ENCODE measurements at regions not wholly inside any gene's neighbourhood (a gene's known extent, or its start where the extent isn't known, plus 50 kb on each side); places are given as distances from the start of the nearest gene placed in this dataset.
"Not testable (repeated sequence)": the region's sequence is repeated elsewhere in the genome, so short reads cannot be mapped to it uniquely, and the experiment has no call there.

DNA sequence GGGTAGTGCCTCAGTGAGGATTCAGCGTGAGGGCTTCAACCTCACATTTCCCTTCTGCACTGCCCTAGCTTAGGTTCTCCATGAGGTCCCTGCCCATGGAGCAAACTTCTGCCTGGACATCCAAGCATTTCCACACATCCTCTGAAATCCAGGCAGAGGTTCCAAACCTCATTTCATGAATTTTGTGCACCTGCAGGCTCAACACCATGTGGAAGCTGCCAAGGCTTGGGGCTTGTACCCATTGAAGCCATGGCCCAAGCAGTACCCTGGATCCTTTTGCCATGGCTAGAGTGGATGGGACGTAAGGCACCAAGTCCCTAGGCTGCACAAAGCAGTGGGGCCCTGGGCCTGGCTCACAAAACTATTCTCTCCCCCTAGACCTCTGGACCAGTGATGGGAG lies 877.1 kb upstream of the KLHL1 start:
- Histone ChIP-seq H3K79me2 (no peaks in the 10 kb centered on the region), H3K9ac (no peak overlapping the region), H3K9me3 (ENCODE audit: control insufficient read depth, low read length) (no peaks in the 10 kb centered on the region), H3K36me3 (ENCODE audit: control insufficient read depth, insufficient read depth, low read length) (no peaks in the 10 kb centered on the region), H3K27ac (no peak overlapping the region), H3K4me3 (ENCODE audit: low read depth, low read length) (no peak overlapping the region), H2AFZ (no peak overlapping the region), H3K4me1 (no peaks in the 10 kb centered on the region), H3K4me2 (ENCODE audit: low read length) (no peak overlapping the region), H3K27me3 (ENCODE audit: control insufficient read depth, insufficient read depth, low read length) (no peaks in the 10 kb centered on the region)
- TF ChIP-seq, protein P1, sequence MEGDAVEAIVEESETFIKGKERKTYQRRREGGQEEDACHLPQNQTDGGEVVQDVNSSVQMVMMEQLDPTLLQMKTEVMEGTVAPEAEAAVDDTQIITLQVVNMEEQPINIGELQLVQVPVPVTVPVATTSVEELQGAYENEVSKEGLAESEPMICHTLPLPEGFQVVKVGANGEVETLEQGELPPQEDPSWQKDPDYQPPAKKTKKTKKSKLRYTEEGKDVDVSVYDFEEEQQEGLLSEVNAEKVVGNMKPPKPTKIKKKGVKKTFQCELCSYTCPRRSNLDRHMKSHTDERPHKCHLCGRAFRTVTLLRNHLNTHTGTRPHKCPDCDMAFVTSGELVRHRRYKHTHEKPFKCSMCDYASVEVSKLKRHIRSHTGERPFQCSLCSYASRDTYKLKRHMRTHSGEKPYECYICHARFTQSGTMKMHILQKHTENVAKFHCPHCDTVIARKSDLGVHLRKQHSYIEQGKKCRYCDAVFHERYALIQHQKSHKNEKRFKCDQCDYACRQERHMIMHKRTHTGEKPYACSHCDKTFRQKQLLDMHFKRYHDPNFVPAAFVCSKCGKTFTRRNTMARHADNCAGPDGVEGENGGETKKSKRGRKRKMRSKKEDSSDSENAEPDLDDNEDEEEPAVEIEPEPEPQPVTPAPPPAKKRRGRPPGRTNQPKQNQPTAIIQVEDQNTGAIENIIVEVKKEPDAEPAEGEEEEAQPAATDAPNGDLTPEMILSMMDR (IDR thresholded peaks at IDR 0.05) = no peak

DNA sequence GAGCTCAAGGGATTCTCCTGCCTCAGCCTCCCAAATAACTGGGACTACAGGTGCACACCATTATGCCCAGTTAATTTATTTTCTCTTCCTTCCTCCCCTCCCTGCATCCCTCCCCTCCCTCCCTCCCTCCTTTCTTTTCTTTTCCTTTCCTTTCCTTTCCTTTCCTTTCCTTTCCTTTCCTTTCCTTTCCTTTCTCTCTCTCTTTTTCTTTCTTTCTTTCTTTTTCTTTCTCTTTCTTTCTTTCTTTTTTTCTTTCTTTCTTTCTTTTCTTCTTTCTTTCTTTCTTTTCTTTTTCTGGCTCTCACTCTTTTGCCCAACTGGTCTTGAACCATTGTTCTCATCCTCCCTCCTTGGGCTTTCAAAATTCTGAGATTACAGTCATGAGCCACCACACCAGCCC lies 873.0 kb upstream of the KLHL1 start:
- not testable (repeated sequence) for H3K27me3 ChIP-seq (ENCODE audit: control insufficient read depth, insufficient read depth, low read length); H3K9ac ChIP-seq; H3K27ac ChIP-seq; H2AFZ ChIP-seq; H3K36me3 ChIP-seq (ENCODE audit: control insufficient read depth, insufficient read depth, low read length); H3K9me3 ChIP-seq (ENCODE audit: control insufficient read depth, low read length); H3K79me2 ChIP-seq; H3K4me2 ChIP-seq (ENCODE audit: low read length); H3K4me1 ChIP-seq; H3K4me3 ChIP-seq (ENCODE audit: low read depth, low read length)

DNA sequence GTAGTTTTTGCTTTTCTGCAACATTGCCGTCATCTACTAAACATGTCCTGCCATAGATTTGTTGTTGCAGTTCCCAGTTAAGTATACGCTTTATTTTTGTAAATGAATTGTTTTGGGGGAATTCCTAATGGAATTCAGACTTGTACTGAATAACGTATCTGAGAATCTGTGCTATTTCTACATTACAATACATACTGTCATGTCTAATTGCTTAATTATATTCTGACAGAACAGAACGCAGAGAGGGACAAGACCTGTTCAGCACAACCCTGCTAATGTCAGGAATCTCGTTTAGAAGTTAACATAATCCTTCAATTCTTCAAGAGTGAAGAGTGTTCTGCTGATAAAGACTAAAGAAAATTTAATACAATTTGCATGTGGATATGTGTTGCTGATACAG lies 861.1 kb upstream of the KLHL1 start:
- no peak overlapping the region for H3K27ac ChIP-seq
- no peak overlapping the region for H3K9ac ChIP-seq
- H3K4me1 ChIP-seq = no peaks in the 10 kb centered on the region
- no peaks in the 10 kb centered on the region for H3K79me2 ChIP-seq
- no peaks in the 10 kb centered on the region for H3K36me3 ChIP-seq (ENCODE audit: control insufficient read depth, insufficient read depth, low read length)
- no peak overlapping the region for H3K4me3 ChIP-seq (ENCODE audit: low read depth, low read length)
- no peak overlapping the region for H2AFZ ChIP-seq
- no peaks in the 10 kb centered on the region for H3K27me3 ChIP-seq (ENCODE audit: control insufficient read depth, insufficient read depth, low read length)
- no peaks in the 10 kb centered on the region for H3K9me3 ChIP-seq (ENCODE audit: control insufficient read depth, low read length)
- TF ChIP-seq, protein P1 (IDR thresholded peaks at IDR 0.05) = no peak
- no peak overlapping the region for H3K4me2 ChIP-seq (ENCODE audit: low read length)

DNA sequence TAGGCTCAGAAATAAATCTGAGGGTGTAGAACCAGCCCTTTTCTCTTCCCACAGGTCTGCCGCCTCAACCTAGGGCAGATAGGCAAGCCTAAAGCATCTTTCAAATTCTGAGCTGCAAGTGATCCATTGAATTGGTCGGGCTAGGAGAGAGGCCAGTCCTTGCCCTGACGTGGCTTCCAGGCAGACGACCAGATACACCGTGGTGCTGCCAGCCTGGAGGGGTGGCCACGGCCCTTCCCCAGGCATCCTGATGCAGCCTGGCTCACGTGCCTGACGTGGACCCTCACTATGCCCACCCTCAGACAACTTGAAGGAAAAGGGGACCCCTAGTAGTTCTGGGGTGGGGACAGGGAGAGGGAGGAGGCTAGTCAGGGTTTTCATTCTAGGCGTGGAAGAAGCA lies 859.3 kb upstream of the KLHL1 start:
- Histone ChIP-seq H3K9ac (no peak overlapping the region), H3K79me2 (no peaks in the 10 kb centered on the region), H3K4me1 (no peaks in the 10 kb centered on the region), H3K27ac (no peak overlapping the region), H3K36me3 (ENCODE audit: control insufficient read depth, insufficient read depth, low read length) (no peaks in the 10 kb centered on the region), H3K27me3 (ENCODE audit: control insufficient read depth, insufficient read depth, low read length) (no peaks in the 10 kb centered on the region), H3K4me2 (ENCODE audit: low read length) (no peak overlapping the region), H3K4me3 (ENCODE audit: low read depth, low read length) (no peak overlapping the region), H3K9me3 (ENCODE audit: control insufficient read depth, low read length) (no peaks in the 10 kb centered on the region), H2AFZ (no peak overlapping the region)
- TF ChIP-seq, protein P1 (IDR thresholded peaks at IDR 0.05) = no peak

DNA sequence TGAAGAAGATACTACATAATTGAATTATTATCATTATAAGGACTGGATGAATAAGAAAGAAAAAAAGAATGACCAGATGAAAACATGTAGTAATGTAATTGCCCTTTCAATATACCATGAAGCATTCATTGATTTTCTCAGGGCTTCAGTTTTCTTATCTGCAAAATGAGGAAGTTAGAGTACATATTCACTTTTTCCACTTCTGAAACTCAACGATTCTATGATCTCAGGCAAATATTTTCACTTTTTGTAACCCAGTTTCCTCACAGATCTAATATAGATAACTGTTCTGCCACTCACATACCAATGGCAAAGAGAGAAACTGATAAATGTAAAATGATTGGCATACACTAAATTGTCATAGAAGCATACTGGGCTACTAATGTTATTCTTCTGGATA lies 856.6 kb upstream of the KLHL1 start:
- Histone ChIP-seq H3K4me1 (no peaks in the 10 kb centered on the region), H3K4me3 (ENCODE audit: low read depth, low read length) (no peak overlapping the region), H3K4me2 (ENCODE audit: low read length) (no peak overlapping the region), H3K27ac (no peak overlapping the region), H3K9ac (no peak overlapping the region), H3K79me2 (no peaks in the 10 kb centered on the region), H3K36me3 (ENCODE audit: control insufficient read depth, insufficient read depth, low read length) (no peaks in the 10 kb centered on the region), H3K27me3 (ENCODE audit: control insufficient read depth, insufficient read depth, low read length) (no peaks in the 10 kb centered on the region), H2AFZ (no peak overlapping the region), H3K9me3 (ENCODE audit: control insufficient read depth, low read length) (no peaks in the 10 kb centered on the region)
- TF ChIP-seq, protein P1 (IDR thresholded peaks at IDR 0.05) = no peak

All from parathyroid adenoma (tissue), 2 donors.